Anterior cingulate cortex (tissue), 58 donors: ENCODE measurements at regions not wholly inside any gene's neighbourhood (a gene's known extent, or its start where the extent isn't known, plus 50 kb on each side); places are given as distances from the start of the nearest gene placed in this dataset.
A peak's percentile ranks its signal among the peaks of the same experiment; 100 is the strongest.
"Not testable (repeated sequence)": the region's sequence is repeated elsewhere in the genome, so short reads cannot be mapped to it uniquely, and the experiment has no call there.

Source experiments
- DNase-seq, 58 donors: peaks; one replicate each; lab custom pipeline; 2025; lab: John Stamatoyannopoulos, UW

- no peak for DNase-seq
Observed at GRCh38 chr5:39544941-39545340, 120.2 kb upstream of the DAB2 start.

- DNase-seq: no peak
Observed at GRCh38 chr5:39543335-39543734, 118.6 kb upstream of the DAB2 start.

- DNase-seq: no peak
Observed at GRCh38 chr5:39542511-39543285, 117.9 kb upstream of the DAB2 start.

GRCh38 chr5:39541920-39542319 is 117.1 kb upstream of the DAB2 start:
- DNase-seq: no peak

GRCh38 chr5:39539470-39539869 is 114.7 kb upstream of the DAB2 start:
- no peak for DNase-seq

GRCh38 chr5:39534690-39535089 is 109.9 kb upstream of the DAB2 start:
- no peak for DNase-seq

- DNase-seq: no peak
Observed at GRCh38 chr5:39533749-39534148, 109.0 kb upstream of the DAB2 start.

GRCh38 chr5:39532511-39532910 is 107.7 kb upstream of the DAB2 start:
- no peak for DNase-seq

- DNase-seq: no peak
Observed at GRCh38 chr5:39531306-39531705, 106.5 kb upstream of the DAB2 start.

GRCh38 chr5:39526914-39527477 is 102.2 kb upstream of the DAB2 start:
- peak in 1 of 58 donors; percentile 13 for DNase-seq

GRCh38 chr5:39525781-39526180 is 101.0 kb upstream of the DAB2 start:
- DNase-seq: not testable (repeated sequence)

- DNase-seq: no peak
Observed at GRCh38 chr5:39525271-39525670, 100.5 kb upstream of the DAB2 start.

- no peak for DNase-seq
Observed at GRCh38 chr5:39523821-39524220, 99.0 kb upstream of the DAB2 start.

- DNase-seq: no peak
Observed at GRCh38 chr5:39521940-39522590, 97.3 kb upstream of the DAB2 start.

- no peak for DNase-seq
Observed at GRCh38 chr5:39521098-39521860, 96.5 kb upstream of the DAB2 start.

- no peak for DNase-seq
Observed at GRCh38 chr5:39520232-39520572, 95.4 kb upstream of the DAB2 start.

GRCh38 chr5:39519566-39520231 is 94.9 kb upstream of the DAB2 start:
- DNase-seq: no peak

GRCh38 chr5:39519079-39519478 is 94.3 kb upstream of the DAB2 start:
- no peak for DNase-seq

- DNase-seq: no peak
Observed at GRCh38 chr5:39518516-39518915, 93.7 kb upstream of the DAB2 start.

GRCh38 chr5:39517800-39518199 is 93.0 kb upstream of the DAB2 start:
- DNase-seq: no peak

- DNase-seq: no peak
Observed at GRCh38 chr5:39515881-39516280, 91.1 kb upstream of the DAB2 start.
